BLaER1 treated with 17β-estradiol and CSF1 and Interleukin-3, amounts not matched to agents 10 nM and 100 nM (cell line): ENCODE measurements at regions not wholly inside any gene's neighbourhood (a gene's known extent, or its start where the extent isn't known, plus 50 kb on each side); places are given as distances from the start of the nearest gene placed in this dataset.
"Not testable (repeated sequence)": the region's sequence is repeated elsewhere in the genome, so short reads cannot be mapped to it uniquely, and the experiment has no call there.

Experiments used
- H3K27ac ChIP-seq, 11 experiments: shearing (Covaris generic); formaldehyde crosslinking; 2 replicates each; pipeline ENCODE4 v1.8.1; 2022
- H3K27me3 ChIP-seq, 11 experiments: shearing (Covaris generic); formaldehyde crosslinking; 2 replicates each; pipeline ENCODE4 v1.8.1; 2022
- H3K36me3 ChIP-seq, 11 experiments: shearing (Covaris generic); formaldehyde crosslinking; 2 replicates each; pipeline ENCODE4 v1.8.1; 2022
- H3K4me1 ChIP-seq, 10 experiments: shearing (Covaris generic); formaldehyde crosslinking; 2 replicates each; pipeline ENCODE4 v1.8.1; 2022
- H3K4me2 ChIP-seq, 11 experiments: shearing (Covaris generic); formaldehyde crosslinking; 2 replicates each; pipeline ENCODE4 v1.8.1; 2022
- H3K4me3 ChIP-seq, 10 experiments: shearing (Covaris generic); formaldehyde crosslinking; 2 replicates each; pipeline ENCODE4 v1.8.1; 2022
- H3K9ac ChIP-seq, 11 experiments: shearing (Covaris generic); formaldehyde crosslinking; 2 replicates each; pipeline ENCODE4 v1.8.1; 2022
- H3K9me3 ChIP-seq, 11 experiments: shearing (Covaris generic); formaldehyde crosslinking; replicated peaks in 1 of 11; 2 replicates each; pipeline ENCODE4 v1.8.1; 2022
- H4K20me1 ChIP-seq, 11 experiments: shearing (Covaris generic); formaldehyde crosslinking; 2 replicates each; pipeline ENCODE4 v1.8.1; 2022
- Cebpa-rat ChIP-seq, 11 experiments: shearing (Covaris generic); IDR thresholded peaks; 2 replicates each; pipeline ENCODE4 v1.8.1; 2022

GRCh38 chr7:9283246-9283645, 849.8 kb downstream of the NXPH1 start:
- H4K20me1 ChIP-seq: no peaks in the 10 kb centered on the region
- H3K9me3 ChIP-seq: no peaks in the 10 kb centered on the region
- no peak for TF ChIP-seq Cebpa-rat (IDR thresholded peaks at IDR 0.05)

GRCh38 chr7:9302436-9302835, 869.0 kb downstream of the NXPH1 start:
- no peaks in the 10 kb centered on the region for H4K20me1 ChIP-seq
- no peak overlapping the region for H3K27ac ChIP-seq
- H3K4me3 ChIP-seq: no peak overlapping the region
- TF ChIP-seq Cebpa-rat (IDR thresholded peaks at IDR 0.05): no peak
- H3K4me2 ChIP-seq: no peak overlapping the region
- no peak overlapping the region for H3K9ac ChIP-seq
- no peaks in the 10 kb centered on the region for H3K4me1 ChIP-seq
- no peaks in the 10 kb centered on the region for H3K27me3 ChIP-seq
- no peaks in the 10 kb centered on the region for H3K36me3 ChIP-seq
- no peaks in the 10 kb centered on the region for H3K9me3 ChIP-seq

More at GRCh38 chr7:9283246-9283645, 849.8 kb downstream of the NXPH1 start:
- no peaks in the 10 kb centered on the region for H3K4me1 ChIP-seq
- H3K4me2 ChIP-seq: no peak overlapping the region
- no peaks in the 10 kb centered on the region for H3K36me3 ChIP-seq
- no peaks in the 10 kb centered on the region for H3K27me3 ChIP-seq
- H3K27ac ChIP-seq: no peak overlapping the region
- no peak overlapping the region for H3K4me3 ChIP-seq
- no peak overlapping the region for H3K9ac ChIP-seq

GRCh38 chr7:9307131-9307530, 873.7 kb downstream of the NXPH1 start:
- Histone ChIP-seq H3K27ac (no peak overlapping the region), H3K9ac (no peak overlapping the region), H3K9me3 (no peaks in the 10 kb centered on the region), H4K20me1 (no peaks in the 10 kb centered on the region), H3K4me3 (no peak overlapping the region), H3K4me1 (no peaks in the 10 kb centered on the region), H3K4me2 (no peak overlapping the region), H3K27me3 (no peaks in the 10 kb centered on the region), H3K36me3 (no peaks in the 10 kb centered on the region)
- TF ChIP-seq Cebpa-rat (IDR thresholded peaks at IDR 0.05): no peak

GRCh38 chr7:9324513-9324912, 891.1 kb downstream of the NXPH1 start:
- Histone ChIP-seq H4K20me1 (no peaks in the 10 kb centered on the region), H3K27ac (no peak overlapping the region), H3K27me3 (no peaks in the 10 kb centered on the region), H3K4me3 (no peak overlapping the region), H3K4me2 (no peak overlapping the region), H3K36me3 (no peaks in the 10 kb centered on the region), H3K9me3 (no peaks in the 10 kb centered on the region), H3K9ac (no peak overlapping the region), H3K4me1 (peaks cover 0 to 11% (median 6%) of the 10 kb centered on the region in 10 experiments; a peak in 10 of 20 replicates)
- no peak for TF ChIP-seq Cebpa-rat (IDR thresholded peaks at IDR 0.05)

GRCh38 chr7:9328296-9328695, 894.9 kb downstream of the NXPH1 start:
- no peak overlapping the region for H3K4me3 ChIP-seq
- no peak for TF ChIP-seq Cebpa-rat (IDR thresholded peaks at IDR 0.05)
- no peaks in the 10 kb centered on the region for H3K27me3 ChIP-seq
- H3K36me3 ChIP-seq: no peaks in the 10 kb centered on the region
- H4K20me1 ChIP-seq: no peaks in the 10 kb centered on the region
- no peak overlapping the region for H3K27ac ChIP-seq
- no peak overlapping the region for H3K4me2 ChIP-seq
- peaks cover 0 to 6% (median 3%) of the 10 kb centered on the region in 10 experiments; a peak in 10 of 20 replicates for H3K4me1 ChIP-seq
- H3K9ac ChIP-seq: no peak overlapping the region
- no peaks in the 10 kb centered on the region for H3K9me3 ChIP-seq

GRCh38 chr7:9349625-9350024, 916.2 kb downstream of the NXPH1 start:
- TF ChIP-seq Cebpa-rat (IDR thresholded peaks at IDR 0.05): no peak
- H3K36me3 ChIP-seq: no peaks in the 10 kb centered on the region

GRCh38 chr7:9391221-9391620, 957.8 kb downstream of the NXPH1 start:
- Histone ChIP-seq H3K4me2 (no peak overlapping the region), H3K36me3 (no peaks in the 10 kb centered on the region), H4K20me1 (no peaks in the 10 kb centered on the region), H3K9ac (no peak overlapping the region), H3K4me1 (no peaks in the 10 kb centered on the region), H3K4me3 (no peak overlapping the region), H3K27me3 (no peaks in the 10 kb centered on the region), H3K27ac (no peak overlapping the region), H3K9me3 (peaks cover 18 to 32% (median 27%) of the 10 kb centered on the region in 11 experiments)
- no peak for TF ChIP-seq Cebpa-rat (IDR thresholded peaks at IDR 0.05)

More at GRCh38 chr7:9349625-9350024, 916.2 kb downstream of the NXPH1 start:
- Histone ChIP-seq H4K20me1 (no peaks in the 10 kb centered on the region), H3K27ac (no peak overlapping the region), H3K4me3 (no peak overlapping the region), H3K4me1 (no peaks in the 10 kb centered on the region), H3K27me3 (no peaks in the 10 kb centered on the region), H3K9me3 (no peaks in the 10 kb centered on the region), H3K9ac (no peak overlapping the region), H3K4me2 (no peak overlapping the region)

GRCh38 chr7:9391984-9392383, 958.6 kb downstream of the NXPH1 start:
- Histone ChIP-seq H3K4me2 (no peak overlapping the region), H3K9me3 (peaks cover 13 to 24% (median 20%) of the 10 kb centered on the region in 11 experiments), H3K27ac (no peak overlapping the region), H3K9ac (no peak overlapping the region), H3K36me3 (no peaks in the 10 kb centered on the region), H3K4me3 (no peak overlapping the region), H3K4me1 (no peaks in the 10 kb centered on the region), H3K27me3 (no peaks in the 10 kb centered on the region), H4K20me1 (no peaks in the 10 kb centered on the region)
- no peak for TF ChIP-seq Cebpa-rat (IDR thresholded peaks at IDR 0.05)

- H3K4me3 ChIP-seq, H3K27me3 ChIP-seq, H3K9me3 ChIP-seq, H3K9ac ChIP-seq, H3K36me3 ChIP-seq, H3K4me1 ChIP-seq, H3K27ac ChIP-seq, H3K4me2 ChIP-seq, H4K20me1 ChIP-seq: not testable (repeated sequence)
These were observed 971.0 kb downstream of the NXPH1 start for GRCh38 chr7:9404386-9404785.

- H3K27ac ChIP-seq: no peak overlapping the region
- no peak overlapping the region for H3K9ac ChIP-seq
- TF ChIP-seq Cebpa-rat (IDR thresholded peaks at IDR 0.05): no peak
- H3K36me3 ChIP-seq: no peaks in the 10 kb centered on the region
- no peaks in the 10 kb centered on the region for H4K20me1 ChIP-seq
- H3K4me2 ChIP-seq: peak overlapping the region in 2 of 11 experiments; percentile 3 to 15; a peak in 1 of 22 replicates
- no peaks in the 10 kb centered on the region for H3K9me3 ChIP-seq
- peaks cover 0 to 6% (median 0%) of the 10 kb centered on the region in 10 experiments; a peak in 1 of 20 replicates for H3K4me1 ChIP-seq
- no peaks in the 10 kb centered on the region for H3K27me3 ChIP-seq
- no peak overlapping the region for H3K4me3 ChIP-seq
These were observed 974.4 kb downstream of the NXPH1 start for GRCh38 chr7:9407816-9408215.
